Esophagus muscularis mucosa (tissue), 4 donors: ENCODE measurements at regions not wholly inside any gene's neighbourhood (a gene's known extent, or its start where the extent isn't known, plus 50 kb on each side); places are given as distances from the start of the nearest gene placed in this dataset.

ENCODE experiments used
- DNase-seq: peaks from one replicate; pipeline ENCODE4 v3.0.0-alpha.2; 2017; ENCODE audit errors: extremely low spot score
- H3K27ac ChIP-seq, 4 donors: fragments of 200-600 bp; sonication (generic); replicated peaks in 1 of 4; 1 replicate in 3 of 4; 2 replicates in 1 of 4; pipeline ENCODE4 v1.5.1; 2016 to 2019; ENCODE audit warnings: mild to moderate bottlenecking in 1 of 4
- H3K27me3 ChIP-seq, 4 donors: fragments of 200-600 bp; sonication (generic); one replicate each; pipeline versions ENCODE4 v1.5.1 to v1.6.0; 2016 to 2019
- H3K36me3 ChIP-seq, 4 donors: fragments of 200-600 bp; sonication (generic); one replicate each; pipeline ENCODE4 v1.5.1; 2016 to 2019
- H3K4me1 ChIP-seq, 4 donors: fragments of 200-600 bp; sonication (generic); one replicate each; pipeline ENCODE4 v1.5.1; 2016 to 2019
- H3K4me3 ChIP-seq, 4 donors: fragments of 200-600 bp; sonication (generic); 1 replicate in 2 of 4; 2 replicates in 2 of 4; pipeline ENCODE4 v1.5.1; 2016 to 2019; ENCODE audit warnings: mild to moderate bottlenecking in 4 of 4, moderate library complexity in 1 of 4
- H3K9me3 ChIP-seq, 4 donors: fragments of 200-600 bp; sonication (generic); 1 replicate in 3 of 4; 2 replicates in 1 of 4; pipeline ENCODE4 v1.5.1; 2016 to 2019
- EP300 ChIP-seq: sonication (generic); formaldehyde crosslinking; IDR thresholded peaks from one replicate; pipeline ENCODE4 v1.6.1; 2017; ENCODE audit warnings: antibody characterized with exemption
- POLR2A ChIP-seq: fragments of 450-650 bp; IDR thresholded peaks from one replicate; pipeline ENCODE4 v1.6.1; 2017; ENCODE audit warnings: antibody characterized with exemption, moderate library complexity, mild to moderate bottlenecking, low read depth
- POLR2AphosphoS5 ChIP-seq, 2 donors: sonication (generic); formaldehyde crosslinking; IDR thresholded peaks; one replicate each; pipeline ENCODE4 v1.6.1; 2017; ENCODE audit warnings: antibody characterized with exemption in 2 of 2
- WGBS: methylation state at CpG from one replicate; pipeline ENCODE4 v1.1.5; 2018; 5-methylcytosine and 5-hydroxymethylcytosine counted together
- intact Hi-C: fragments of 100-400 bp; cut with DNase I; formaldehyde crosslinking; loops from one replicate; pipeline ENCODE4 v1.15.1; 2023
- TF ChIP-seq, protein P1 (sequence below), 3 experiments: fragments of 200-600 bp in 2 of 3; fragments of 450-650 bp in 1 of 3; sonication (generic) in 2 of 3; IDR thresholded peaks; one replicate each; pipeline ENCODE4 v1.5.1; 2017 to 2019; ENCODE audit warnings: antibody characterized with exemption in 3 of 3, mild to moderate bottlenecking in 2 of 3, moderate library complexity in 1 of 3

DNA sequence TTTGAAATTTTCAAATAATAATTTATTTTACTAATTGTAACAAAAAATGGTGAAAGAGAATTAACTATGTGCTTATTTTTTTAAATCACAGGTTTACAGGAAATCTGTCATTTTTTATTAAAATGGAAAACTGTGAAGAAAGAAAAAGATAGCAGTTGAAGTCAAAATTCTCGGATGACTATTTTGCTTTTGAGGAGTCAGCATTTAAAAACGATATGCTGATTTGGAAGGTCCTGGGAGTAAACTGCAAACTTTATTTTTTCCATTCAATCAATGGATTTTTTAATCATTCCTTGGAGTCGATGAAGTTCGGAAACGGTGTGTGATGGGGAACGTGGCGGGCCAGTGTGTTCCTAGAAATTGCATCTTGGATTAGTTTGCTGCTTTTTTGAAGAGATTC lies 258.9 kb upstream of the NAV3 start:
- intact Hi-C loops, result no loop called here
- Histone ChIP-seq H3K36me3 (no peaks in the 10 kb centered on the region), H3K27me3 (no peaks in the 10 kb centered on the region), H3K4me1 (no peaks in the 10 kb centered on the region), H3K4me3 (no peak overlapping the region), H3K27ac (no peak overlapping the region), H3K9me3 (no peaks in the 10 kb centered on the region)
- 94% methylated on average over 7 of the region's 7 CpGs for WGBS
- DNase-seq, result no peak
- TF ChIP-seq POLR2AphosphoS5 (IDR thresholded peaks at IDR 0.05), result no peak
- TF ChIP-seq EP300, result no peak
- no peak for TF ChIP-seq POLR2A
- TF ChIP-seq, protein P1, sequence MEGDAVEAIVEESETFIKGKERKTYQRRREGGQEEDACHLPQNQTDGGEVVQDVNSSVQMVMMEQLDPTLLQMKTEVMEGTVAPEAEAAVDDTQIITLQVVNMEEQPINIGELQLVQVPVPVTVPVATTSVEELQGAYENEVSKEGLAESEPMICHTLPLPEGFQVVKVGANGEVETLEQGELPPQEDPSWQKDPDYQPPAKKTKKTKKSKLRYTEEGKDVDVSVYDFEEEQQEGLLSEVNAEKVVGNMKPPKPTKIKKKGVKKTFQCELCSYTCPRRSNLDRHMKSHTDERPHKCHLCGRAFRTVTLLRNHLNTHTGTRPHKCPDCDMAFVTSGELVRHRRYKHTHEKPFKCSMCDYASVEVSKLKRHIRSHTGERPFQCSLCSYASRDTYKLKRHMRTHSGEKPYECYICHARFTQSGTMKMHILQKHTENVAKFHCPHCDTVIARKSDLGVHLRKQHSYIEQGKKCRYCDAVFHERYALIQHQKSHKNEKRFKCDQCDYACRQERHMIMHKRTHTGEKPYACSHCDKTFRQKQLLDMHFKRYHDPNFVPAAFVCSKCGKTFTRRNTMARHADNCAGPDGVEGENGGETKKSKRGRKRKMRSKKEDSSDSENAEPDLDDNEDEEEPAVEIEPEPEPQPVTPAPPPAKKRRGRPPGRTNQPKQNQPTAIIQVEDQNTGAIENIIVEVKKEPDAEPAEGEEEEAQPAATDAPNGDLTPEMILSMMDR (IDR thresholded peaks at IDR 0.05), result no peak

DNA sequence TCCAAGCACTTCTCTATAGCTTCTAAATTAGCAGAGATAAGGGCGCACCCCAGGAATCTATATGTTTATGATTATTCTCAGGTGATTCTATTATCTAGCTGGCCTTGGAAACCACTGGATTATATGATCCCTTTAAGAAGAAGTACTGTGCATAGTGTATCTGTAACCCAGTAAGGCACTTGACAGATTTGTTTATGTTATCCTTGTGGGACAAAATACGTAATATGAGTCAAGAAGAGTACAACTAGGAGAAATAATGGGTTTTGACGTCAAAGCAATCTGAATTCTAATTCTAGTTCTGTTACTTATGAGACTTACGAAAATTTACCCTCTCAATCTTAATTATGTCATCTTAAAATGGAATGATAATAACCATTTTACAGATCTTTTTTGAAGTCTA lies 259.6 kb upstream of the NAV3 start:
- H3K36me3 ChIP-seq, result no peaks in the 10 kb centered on the region
- no peak for DNase-seq
- no peaks in the 10 kb centered on the region for H3K27me3 ChIP-seq
- no peak overlapping the region for H3K27ac ChIP-seq
- WGBS, result 84% methylated on average over 4 of the region's 4 CpGs
- no peak overlapping the region for H3K4me3 ChIP-seq
- H3K9me3 ChIP-seq, result no peaks in the 10 kb centered on the region
- no peaks in the 10 kb centered on the region for H3K4me1 ChIP-seq
- no peak for TF ChIP-seq EP300
- TF ChIP-seq, protein P1 (IDR thresholded peaks at IDR 0.05), result no peak
- TF ChIP-seq POLR2AphosphoS5 (IDR thresholded peaks at IDR 0.05), result no peak
- no peak for TF ChIP-seq POLR2A
- intact Hi-C loops, result no loop called here

DNA sequence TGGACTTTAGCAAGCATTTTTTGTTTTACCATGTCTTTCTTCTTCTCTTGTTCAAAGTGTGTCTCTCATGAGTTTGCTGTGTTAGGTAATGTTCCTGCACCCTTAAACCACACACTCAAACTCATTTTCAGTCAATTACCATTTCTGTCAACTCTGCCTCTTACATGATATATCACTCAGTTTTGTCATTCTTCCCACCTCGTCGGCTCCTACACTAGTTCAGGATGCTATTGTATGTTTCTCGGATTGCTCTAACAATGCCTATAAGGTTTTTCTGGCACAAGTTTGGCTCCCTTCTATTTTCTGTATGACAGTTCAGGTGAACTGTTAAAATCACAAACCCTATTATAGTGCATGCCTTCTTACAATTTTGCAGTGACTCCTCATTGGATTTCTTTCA lies 260.8 kb upstream of the NAV3 start:
- H3K27me3 ChIP-seq, result no peaks in the 10 kb centered on the region
- H3K9me3 ChIP-seq, result no peaks in the 10 kb centered on the region
- no peak for DNase-seq
- H3K4me3 ChIP-seq, result no peak overlapping the region
- TF ChIP-seq EP300 (no peak), POLR2A (no peak), POLR2AphosphoS5 (IDR thresholded peaks at IDR 0.05) (no peak)
- TF ChIP-seq, protein P1 (IDR thresholded peaks at IDR 0.05), result no peak
- no peak overlapping the region for H3K27ac ChIP-seq
- H3K36me3 ChIP-seq, result no peaks in the 10 kb centered on the region
- intact Hi-C loops, result no loop called here
- no peaks in the 10 kb centered on the region for H3K4me1 ChIP-seq
- 80% methylated on average over 3 of the region's 3 CpGs for WGBS

DNA sequence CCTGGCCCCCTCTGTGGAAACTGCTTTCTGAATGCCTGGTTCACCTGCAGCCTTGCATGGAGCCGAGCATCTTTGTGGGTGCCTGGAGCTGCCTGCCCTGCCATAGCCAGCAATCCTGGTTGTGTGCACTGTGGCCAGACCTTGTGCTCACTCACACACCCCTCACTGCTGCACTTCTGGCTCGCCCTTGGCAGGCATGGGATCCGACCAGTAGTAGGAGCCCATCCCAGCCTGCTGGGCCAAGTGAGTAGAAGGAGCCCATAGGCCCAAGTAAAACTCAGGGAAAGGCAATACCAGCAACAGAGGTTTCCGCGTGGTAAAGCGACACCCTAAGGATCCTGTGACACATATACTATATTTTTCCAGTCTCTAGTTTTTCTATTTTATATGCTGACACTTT lies 270.0 kb upstream of the NAV3 start:
- no peak for DNase-seq
- H3K4me1 ChIP-seq, result no peaks in the 10 kb centered on the region
- no peaks in the 10 kb centered on the region for H3K9me3 ChIP-seq
- TF ChIP-seq POLR2AphosphoS5 (IDR thresholded peaks at IDR 0.05) (no peak), EP300 (no peak), POLR2A (no peak)
- TF ChIP-seq, protein P1 (IDR thresholded peaks at IDR 0.05), result no peak
- H3K4me3 ChIP-seq, result no peak overlapping the region
- 78% methylated on average over 3 of the region's 6 CpGs for WGBS
- intact Hi-C loops, result no loop called here
- H3K27ac ChIP-seq, result no peak overlapping the region
- no peaks in the 10 kb centered on the region for H3K36me3 ChIP-seq
- H3K27me3 ChIP-seq, result no peaks in the 10 kb centered on the region

DNA sequence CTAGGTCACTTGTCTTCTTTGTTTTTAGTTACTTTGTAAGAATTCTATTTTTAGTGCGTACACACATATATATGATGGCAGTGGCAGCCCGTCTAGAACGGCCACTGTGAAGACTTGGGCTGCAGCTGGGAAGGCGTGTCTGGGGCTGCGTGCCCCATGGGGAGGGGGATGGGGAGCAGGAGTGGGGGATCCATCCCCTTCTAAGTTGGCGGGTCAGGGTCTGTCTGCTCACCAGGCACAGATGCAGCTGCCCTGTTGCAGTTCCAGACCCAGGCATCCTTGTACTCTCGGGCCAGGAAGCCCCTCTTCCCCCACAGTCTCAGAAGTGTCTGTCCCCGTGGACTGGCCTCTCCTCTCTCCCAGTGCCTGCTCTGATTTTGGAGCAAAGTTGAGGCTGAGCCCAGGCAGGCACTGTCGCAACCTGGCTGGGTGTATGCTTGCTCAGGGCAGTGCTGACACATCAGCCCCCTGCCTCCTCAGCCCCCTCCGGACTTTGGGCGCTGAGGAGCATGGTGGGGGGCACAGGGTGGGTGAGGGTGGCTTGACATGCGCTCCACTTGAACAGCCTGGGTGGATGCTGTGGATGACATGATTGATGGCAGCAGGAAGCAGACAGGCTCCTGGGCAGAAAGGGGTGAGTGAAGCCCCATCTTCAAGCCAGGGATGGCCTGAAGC lies 271.2 kb upstream of the NAV3 start:
- no peaks in the 10 kb centered on the region for H3K36me3 ChIP-seq
- H3K27ac ChIP-seq, result no peak overlapping the region
- no peaks in the 10 kb centered on the region for H3K4me1 ChIP-seq
- H3K4me3 ChIP-seq, result no peak overlapping the region
- DNase-seq, result no peak
- H3K9me3 ChIP-seq, result no peaks in the 10 kb centered on the region
- intact Hi-C loops, result no loop called here
- 87% methylated on average over 11 of the region's 12 CpGs for WGBS
- TF ChIP-seq POLR2AphosphoS5 (IDR thresholded peaks at IDR 0.05), result no peak
- TF ChIP-seq, protein P1 (IDR thresholded peaks at IDR 0.05), result no peak
- TF ChIP-seq POLR2A, result no peak
- no peak for TF ChIP-seq EP300
- H3K27me3 ChIP-seq, result no peaks in the 10 kb centered on the region
